PFSK-1 (cell line): ENCODE measurements at regions not wholly inside any gene's neighbourhood (a gene's known extent, or its start where the extent isn't known, plus 50 kb on each side); places are given as distances from the start of the nearest gene placed in this dataset.

ENCODE experiments used
- POLR2AphosphoS5 ChIP-seq: IDR thresholded peaks from 2 replicates; pipeline ENCODE4 v1.6.1; 2012; ENCODE audit warnings: low read depth, mild to moderate bottlenecking, control low read depth, low read length, moderate library complexity
- SIN3A ChIP-seq: IDR thresholded peaks from 2 replicates; pipeline ENCODE4 v1.6.1; 2012; ENCODE audit warnings: mild to moderate bottlenecking, low read length, moderate library complexity, borderline replicate concordance; ENCODE audit not compliant: insufficient read depth

DNA sequence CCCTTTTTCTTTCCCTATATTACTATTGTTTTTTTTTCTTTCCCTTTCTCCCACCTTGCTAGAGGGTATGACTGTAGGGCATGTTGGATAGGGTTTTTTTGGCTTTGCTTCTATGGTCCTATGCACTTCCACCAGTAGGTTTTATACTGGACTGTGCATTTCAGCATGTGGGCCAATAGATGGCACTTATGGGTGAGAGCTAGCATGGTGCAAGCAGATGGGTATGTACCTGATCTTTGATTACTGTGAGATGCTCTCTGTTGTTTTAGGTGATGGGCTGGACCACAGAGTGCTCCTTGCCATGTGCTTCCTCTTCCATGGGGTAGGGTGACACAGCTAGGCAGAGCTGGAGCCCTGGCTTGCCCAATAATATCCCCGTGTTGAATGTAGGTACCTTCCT lies 128.5 kb upstream of the CHD6 start:
- TF ChIP-seq POLR2AphosphoS5 (no peak), SIN3A (no peak)
